Glomerular visceral epithelial cell (primary cell): ENCODE measurements at regions not wholly inside any gene's neighbourhood (a gene's known extent, or its start where the extent isn't known, plus 50 kb on each side); places are given as distances from the start of the nearest gene placed in this dataset.

Experiments
- DNase-seq: peaks from one replicate; pipeline ENCODE4 v3.0.0-alpha.2; 2016; ENCODE audit errors: extremely low spot score

DNA sequence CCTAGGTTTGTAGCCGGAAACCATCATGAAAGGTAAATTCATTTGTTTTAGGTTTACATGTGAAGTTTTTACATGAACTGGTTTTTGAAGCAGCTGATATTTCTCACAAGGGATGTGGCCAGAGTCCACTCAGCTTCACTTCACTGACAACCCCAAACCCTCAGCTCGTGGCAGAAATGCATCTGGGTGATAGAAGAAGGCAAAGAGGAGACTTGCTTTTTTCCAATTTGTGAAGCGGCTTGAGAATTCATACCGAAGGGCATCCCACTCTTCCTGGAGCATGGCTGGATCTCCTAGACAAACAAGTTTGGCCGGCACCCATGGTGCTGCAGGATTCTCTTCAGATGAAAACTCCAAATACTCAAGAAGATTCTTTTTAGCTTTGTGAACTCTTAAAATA lies 392.8 kb upstream of the CNR1 start:
- no peak for DNase-seq

DNA sequence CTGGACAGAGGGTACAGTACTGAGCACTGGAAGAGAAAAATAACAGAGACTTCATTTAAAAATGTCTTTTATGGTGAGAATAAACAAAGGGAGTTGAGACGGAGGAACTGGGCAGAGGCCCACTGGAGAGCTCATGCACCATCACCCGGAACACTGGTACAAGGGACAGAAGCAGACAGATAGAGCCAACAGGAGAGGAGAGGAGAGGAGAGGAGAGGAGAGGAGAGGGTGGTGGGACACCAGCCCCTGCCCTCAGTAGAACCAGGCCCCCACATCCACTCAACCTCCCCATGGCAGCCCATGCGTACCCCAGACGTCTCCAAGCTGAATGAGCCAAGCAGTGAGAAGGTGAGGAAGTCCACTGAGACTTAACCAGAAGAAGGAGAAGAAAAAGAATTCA lies 390.5 kb upstream of the CNR1 start:
- DNase-seq: no peak

DNA sequence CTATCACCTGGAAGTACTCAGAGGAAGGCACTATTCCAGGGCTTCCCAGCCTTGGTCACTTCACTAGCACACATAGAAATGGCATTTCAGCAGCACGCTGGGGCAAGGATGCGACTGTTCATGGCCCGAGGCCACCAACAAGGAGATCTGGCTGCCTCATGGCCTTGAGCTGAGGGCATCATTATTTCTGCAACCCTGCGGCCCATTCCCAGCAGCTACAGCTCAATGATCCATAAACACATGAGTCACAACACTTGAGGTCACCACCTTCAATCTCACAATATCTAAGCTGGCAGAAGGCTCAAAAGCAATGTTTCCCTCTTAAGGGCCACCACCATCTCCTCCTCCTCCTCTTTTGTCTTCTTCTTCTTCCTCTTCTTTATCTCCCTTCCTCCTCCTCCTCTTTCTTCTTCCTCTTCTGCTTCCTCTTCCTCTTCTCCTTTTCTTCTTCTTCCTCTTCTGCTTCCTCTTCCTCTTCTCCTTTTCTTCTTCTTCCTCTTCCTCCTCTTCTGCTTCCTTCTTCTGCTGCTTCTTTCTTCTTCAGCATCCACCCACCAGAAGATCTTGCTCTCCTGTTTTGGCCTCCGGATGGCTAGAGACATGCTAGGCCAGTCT lies 382.9 kb upstream of the CNR1 start:
- DNase-seq: peak; percentile 55

DNA sequence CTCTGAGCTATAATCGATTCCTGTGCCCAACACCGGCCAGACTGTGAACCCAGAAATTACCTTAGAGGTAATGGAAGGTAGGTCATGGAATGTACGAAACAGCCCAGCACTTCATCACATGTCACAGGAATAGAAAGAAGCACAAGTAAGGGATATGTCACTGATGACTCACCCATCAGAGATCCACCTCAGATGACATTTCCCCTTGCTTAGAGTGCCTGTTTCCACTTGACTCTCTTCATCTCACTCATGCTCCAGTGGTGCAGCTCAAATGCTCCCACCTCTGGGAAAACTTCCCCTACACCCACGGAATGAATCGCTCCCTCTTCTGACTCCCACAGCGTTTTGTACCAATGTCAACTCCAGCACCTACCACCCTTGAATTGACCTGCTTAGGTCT lies 381.6 kb upstream of the CNR1 start:
- DNase-seq: peak; percentile 43

DNA sequence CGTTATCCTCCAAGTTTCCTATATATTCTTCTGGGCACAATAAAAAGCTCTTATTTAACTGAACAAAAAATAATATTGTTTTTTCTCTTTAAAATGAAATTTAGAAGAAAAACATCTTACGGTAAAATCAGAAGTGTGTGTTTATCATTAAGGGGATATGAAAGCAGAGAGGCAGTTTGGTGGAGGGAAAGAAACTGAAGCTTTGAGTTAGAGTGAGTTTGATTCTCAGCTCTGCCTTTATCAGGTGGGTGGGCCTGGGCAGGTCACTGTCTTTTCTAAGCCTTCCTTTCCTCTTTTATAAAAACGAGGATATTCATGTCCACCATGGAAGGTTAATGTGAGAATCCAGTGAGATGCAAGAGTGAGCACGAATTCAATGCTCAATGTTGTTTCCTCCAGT lies 379.8 kb upstream of the CNR1 start:
- no peak for DNase-seq

DNA sequence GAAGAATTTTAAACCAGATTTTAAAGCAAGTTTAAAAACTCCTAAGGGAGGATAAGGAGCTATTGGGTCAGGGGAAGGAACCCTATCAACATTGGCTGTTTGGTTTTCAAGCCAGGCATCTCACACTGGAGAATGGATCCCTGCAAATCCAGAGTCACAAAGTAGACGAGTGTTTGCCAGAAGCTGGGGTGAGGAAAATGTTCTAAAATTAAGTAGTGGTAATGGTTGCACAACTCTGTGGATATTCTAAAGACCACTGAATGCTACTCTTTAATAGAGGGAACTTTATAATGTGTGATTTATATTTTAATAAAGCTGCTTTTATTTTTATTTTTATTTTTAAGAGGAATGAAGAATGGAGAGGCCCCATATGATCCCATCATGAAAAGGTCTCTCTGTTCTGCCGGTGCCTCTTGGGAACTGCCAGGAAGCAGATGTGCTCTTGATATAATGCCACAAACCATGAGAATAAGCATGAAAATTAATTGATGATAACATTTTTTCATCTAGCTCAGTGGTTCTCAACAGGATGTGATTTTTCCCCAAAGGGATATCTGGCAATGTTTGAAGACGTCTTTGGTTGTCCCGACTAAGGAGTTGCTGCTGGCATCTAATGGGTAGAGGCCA lies 379.0 kb upstream of the CNR1 start:
- no peak for DNase-seq

DNA sequence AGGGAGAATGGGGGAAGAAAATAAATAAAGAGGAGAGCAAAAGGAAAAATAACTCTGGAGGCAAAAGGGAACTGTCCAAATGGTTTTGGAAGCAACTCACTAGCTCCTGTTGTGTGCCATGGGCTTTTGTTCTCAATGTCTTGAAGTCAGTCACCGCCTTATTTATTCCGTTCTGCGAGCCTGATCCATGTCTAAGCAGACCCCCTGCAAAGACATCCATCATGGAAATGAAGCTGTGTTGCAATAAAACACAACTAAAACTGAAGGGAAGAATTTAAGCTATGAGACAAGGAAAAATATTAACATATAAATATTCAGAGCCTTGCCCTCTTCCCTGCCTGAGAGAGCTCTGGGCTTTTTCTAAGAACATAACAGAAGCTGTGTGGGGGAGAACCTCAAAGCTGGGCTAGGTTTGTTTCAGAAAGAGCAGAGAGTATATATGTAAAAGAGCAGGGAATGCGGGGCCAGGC lies 373.2 kb upstream of the CNR1 start:
- DNase-seq: no peak

DNA sequence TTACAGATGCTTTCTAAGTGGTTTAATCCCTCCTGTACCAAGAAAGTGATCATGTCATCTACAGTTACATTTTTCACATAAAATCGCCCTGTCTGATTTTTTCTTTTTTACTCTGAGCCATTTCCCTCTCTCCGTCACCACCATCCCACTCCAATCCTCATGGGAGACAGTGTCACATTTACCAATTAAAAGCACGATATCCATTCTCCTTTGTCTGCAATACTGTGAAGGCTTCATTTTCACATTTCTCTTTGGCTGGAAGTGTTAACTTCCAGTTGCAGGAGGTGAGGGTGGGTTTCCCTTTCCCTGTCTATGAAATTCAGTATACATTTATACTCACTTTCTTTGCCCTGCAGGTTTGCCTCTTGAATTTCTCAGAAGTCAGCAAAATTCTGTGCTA lies 372.7 kb upstream of the CNR1 start:
- no peak for DNase-seq

DNA sequence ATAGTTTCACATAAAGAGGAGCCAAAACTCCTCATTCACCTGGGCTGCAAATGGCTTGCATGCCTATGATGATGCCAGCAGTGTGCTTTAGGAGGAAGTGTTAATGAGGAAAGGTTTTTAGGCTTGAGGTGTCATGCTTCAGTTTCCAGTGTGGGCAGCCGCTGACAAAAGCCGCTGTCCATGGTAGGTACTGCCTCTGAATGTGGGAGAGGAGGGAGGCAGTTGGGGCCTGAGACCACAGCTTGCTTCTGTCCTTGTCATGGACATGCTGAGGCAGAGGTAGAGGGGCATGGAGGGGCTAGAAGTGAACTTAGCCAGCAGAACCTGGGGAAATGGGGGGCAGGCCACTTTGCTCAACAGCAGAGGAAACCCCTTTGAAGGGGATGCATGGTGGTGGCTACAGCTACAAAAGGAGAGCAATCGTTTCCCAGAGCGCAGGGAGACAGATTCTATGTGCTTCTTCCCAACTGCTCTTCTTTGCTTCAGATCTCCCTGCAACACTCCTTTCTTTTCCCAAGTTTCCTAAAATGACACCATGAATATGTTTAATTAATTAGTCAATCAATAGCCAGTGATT lies 372.1 kb upstream of the CNR1 start:
- DNase-seq: peak; percentile 13

DNA sequence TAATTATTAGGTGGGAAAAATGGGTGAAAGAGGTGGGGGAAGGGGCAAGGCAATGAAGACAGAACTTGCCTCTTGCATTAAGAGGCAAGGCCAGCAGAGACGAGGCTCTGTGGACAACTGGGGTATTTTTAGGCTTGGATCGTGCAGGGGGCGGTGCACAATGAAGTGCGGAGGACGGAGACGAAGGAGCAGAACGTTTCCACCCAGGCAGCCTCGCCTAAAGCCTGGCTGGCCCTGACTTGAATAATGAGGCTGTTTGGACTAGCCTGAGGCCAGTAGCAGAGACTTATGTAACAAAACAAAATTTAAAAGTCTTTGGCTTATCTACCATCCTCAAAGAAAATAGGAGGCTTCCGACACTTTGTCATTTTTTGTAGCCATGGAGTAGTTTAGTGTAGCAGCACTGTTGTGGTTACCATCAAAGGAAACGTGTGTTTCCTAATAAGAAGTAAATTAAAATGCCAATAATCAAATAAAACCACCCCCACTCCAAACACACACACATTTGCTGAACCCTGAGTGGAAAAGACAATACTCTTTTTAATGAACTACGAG lies 370.0 kb upstream of the CNR1 start:
- DNase-seq: no peak

DNA sequence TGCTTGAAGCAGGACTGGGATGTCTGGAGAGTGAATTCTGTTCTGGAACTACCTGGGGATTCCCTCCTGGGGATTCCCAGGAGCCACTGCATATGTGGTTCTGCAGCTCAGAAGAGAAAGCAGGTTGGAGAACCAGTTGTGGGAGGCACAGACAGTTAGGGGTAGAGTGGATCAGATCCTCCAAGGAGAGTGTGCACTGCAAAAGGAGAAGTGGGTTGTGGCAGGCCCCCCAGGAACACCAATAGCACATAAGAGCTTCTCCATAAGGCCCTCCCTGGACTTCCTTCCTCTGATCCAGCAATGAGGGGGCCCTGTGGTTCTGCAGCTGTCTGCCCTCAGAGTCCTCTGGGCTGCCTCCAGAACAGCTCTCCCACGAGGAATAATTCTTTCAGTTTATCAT lies 369.2 kb upstream of the CNR1 start:
- DNase-seq: no peak

DNA sequence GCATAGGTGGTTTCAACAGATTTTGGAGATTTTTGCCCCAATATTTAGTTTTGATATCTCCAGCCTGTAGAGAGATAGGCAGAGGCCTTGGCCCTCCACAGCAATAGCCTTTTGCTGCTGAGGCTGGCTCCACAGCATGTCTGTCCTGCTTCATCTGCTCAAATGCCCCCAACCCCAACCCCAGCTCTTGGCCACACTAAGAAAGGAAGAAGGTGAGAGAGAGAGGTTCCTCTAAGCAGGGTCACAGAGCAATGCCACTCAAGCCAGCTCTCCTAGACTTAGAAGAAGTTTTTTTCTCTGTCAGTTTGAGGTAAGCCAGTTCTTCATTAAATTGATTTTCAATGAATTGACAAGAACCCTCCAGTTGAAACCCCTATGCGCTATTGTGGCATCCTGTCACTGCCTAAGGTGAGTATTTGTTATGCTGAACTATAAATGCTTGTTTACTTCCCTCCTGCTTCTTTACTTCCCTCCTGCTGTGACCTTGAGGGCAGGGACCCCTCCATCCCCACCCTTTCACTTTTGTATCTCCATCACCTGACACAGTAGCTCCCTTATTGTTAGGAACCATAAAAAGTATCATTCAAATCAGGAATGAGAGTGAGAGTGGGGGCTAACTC lies 366.2 kb upstream of the CNR1 start:
- DNase-seq: no peak

DNA sequence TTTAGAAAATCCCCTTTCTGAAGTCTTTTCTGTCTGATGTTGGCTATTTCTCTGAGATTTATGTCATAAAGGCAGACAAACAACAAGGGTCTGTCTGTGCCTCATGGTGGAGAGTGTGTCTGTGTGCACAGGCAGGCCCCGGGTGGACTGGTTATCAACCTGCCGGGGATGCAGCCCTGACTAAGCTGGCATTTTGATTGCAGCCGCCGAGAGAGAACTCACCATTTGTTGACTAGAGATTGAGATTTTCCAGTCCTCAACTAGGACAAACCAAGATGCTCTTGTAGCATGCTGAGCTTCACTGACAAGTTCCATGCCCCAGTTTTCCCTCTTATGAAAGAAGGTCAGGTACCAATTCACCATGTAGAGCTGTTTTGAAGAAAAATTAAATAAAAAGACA lies 363.6 kb upstream of the CNR1 start:
- no peak for DNase-seq

DNA sequence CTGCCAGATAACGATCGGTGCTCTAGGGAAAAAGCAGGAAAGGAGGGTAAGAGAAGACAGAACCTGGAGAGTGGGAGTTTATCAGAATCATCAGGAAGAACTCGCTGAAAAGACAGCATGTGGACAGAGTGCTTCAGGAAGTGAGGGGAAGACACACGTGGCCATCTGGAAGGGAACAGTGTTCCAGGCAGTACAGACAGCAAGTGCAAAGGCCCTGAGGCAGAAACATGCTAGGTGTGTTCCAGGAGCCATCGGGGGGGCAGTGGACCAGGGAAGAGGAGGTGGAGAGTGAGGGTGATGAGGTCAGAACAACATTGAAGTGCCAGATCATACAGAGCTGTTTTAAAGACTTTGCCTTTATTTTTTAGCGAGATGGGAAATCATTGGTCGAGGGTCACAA lies 354.3 kb upstream of the CNR1 start:
- no peak for DNase-seq

DNA sequence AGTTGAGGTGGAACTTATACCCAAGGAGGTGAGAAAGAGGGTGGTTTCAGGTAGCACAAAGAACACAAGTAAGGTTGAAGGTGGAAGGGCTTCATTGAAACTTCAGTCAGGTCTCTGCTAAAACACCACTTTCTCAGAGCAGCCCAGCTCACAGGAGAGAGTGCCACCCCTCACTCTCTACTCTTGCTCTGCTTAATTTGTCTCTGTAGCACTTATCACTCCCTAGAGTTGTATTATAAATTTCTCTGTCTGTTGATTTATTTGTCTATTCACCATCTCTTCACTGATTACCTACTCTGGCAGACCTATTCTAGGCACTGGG lies 353.8 kb upstream of the CNR1 start:
- DNase-seq: no peak

DNA sequence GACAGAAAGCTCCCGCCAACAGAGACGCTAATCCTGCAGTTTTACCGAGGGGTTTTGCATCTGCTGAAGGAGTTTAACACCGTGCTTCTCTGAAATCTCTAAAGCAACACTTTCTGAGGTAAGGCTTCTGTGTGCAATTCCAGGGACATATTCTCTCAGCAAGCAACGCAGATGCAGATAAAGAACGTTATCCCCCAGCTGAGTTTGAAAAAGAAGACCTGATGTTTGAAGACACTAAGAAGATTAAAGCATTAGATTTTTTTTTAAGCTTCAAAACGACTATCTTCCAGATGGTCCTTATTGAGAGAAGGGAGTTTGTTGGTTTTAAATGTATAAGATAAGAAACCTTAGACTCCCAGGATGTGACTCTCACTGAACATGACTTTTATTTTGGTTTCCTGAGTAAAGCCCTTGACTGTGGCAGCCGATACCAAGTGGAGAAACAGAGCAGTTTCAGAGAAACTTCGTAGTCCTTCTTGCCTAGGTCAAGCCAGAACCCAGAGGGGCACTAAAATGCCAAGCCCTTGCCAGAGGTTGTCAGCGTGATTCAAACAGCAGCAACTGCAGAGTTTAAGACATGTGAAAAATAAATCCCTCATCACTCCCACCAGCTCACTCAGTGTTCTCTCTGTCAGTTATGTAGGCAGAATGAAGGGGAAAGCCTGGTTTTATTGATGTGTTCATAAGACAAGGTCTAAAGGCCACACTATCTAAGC lies 353.3 kb upstream of the CNR1 start:
- no peak for DNase-seq

DNA sequence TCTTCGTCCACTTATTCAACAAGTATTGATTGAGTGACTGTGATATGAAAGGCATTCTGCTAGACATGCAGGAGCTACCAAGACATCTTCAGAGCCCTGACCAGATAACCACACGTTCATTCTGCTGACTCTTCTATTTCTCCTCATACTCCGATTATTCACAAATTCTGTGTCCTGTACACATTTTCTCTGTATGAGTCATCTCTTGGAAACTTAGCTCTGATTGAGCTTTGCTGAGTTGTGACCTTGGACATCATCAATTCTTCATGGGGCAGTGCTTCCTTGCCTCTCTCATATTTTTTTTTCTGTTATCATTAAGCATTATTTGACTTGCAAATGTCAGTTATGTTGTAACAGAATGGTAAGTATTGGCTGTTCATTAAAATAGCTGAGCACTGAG lies 351.6 kb upstream of the CNR1 start:
- DNase-seq: peak; percentile 13

DNA sequence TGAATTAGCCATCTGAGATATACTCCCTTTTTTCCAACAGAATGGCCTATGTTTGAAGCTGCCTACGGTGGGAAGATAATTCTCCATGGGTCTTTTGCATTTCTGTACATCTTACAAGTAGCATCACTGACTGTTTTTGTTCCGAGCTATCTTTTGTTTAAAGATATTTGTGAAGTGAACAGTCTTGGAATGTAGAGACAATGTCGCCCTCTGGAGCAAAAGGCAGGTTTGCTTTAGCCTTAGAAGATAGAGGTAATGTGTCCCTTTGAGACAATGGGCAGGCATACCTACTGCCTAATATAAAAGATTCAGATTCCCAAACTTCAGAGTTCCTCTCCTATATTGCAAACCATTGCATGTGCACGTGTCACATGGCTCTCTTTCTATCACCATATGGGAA lies 347.8 kb upstream of the CNR1 start:
- no peak for DNase-seq

DNA sequence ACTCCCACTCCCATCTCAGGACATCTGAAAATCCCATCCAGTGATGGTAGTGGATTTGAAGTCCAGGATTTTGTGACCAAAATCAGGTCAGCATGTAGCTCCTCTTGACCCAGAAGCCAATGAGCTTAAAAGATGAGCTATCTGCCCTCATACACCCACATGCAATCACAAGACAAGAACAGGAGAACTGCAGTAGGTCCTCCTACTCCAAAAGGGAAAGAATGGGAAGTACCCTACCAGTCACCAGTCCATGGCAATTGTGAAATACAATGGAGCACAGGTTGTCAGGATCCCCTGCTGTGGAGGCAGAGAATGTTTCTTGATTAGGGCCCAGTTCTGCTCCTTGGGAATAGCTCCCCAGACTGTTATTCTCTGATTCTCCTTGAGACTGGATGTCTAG lies 347.3 kb upstream of the CNR1 start:
- DNase-seq: no peak

DNA sequence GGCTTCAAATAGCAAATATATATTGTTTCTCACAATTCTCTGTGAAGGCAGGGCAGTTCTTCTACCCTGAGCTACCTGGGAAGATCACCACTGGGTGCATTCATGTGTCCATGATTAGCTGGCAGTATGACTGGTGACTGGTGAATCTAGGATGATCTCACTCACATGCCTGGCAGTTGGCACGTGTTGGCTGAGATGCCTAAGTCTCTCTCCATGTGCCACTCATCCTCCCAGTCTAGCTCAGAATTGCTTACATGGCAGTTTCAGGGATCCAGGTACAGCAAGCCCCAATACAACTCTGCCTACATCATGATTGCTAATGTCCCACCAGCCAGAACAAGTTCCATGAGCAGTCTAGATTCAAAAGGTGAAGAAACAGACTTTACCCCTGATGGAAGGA lies 346.8 kb upstream of the CNR1 start:
- peak; percentile 58 for DNase-seq

DNA sequence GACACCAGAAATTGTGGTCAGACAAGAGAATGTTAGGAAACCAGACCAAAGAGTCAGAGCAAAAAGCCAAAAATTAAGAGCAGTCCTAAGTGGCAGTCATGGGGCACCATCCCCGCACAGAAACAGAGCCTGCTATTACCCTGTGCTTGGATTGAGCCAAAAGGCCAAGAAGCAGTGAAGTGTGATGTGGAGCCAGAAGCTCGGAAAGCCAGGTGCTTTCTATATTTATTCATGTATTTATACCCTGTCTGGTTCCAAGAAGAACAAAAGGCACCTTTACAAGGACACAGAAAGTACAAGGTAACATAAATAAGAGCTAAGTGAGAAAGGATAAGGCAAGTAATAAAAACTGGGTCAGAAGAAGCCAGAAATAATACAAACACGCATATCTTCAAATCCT lies 336.2 kb upstream of the CNR1 start:
- DNase-seq: no peak
